GM18870 (cell line): ENCODE measurements at regions not wholly inside any gene's neighbourhood (a gene's known extent, or its start where the extent isn't known, plus 50 kb on each side); places are given as distances from the start of the nearest gene placed in this dataset.

Experiments
- ATAC-seq: cut with Tn5 transposase; IDR thresholded peaks from one replicate; pipeline ENCODE4 v1.9.1; 2021; ENCODE audit warnings: moderate library complexity; ENCODE audit not compliant: unreplicated experiment

GRCh38 chr13:99828123-99828522, 143.4 kb downstream of the ZIC5 start:
- ATAC-seq, result no peak

- ATAC-seq, result no peak
Measured at GRCh38 chr13:99827011-99827772, 144.4 kb downstream of the ZIC5 start.

- no peak for ATAC-seq
Measured at GRCh38 chr13:99823961-99824360, 147.6 kb downstream of the ZIC5 start.

GRCh38 chr13:99822820-99823219, 148.7 kb downstream of the ZIC5 start:
- no peak for ATAC-seq

GRCh38 chr13:99821741-99822140, 149.8 kb downstream of the ZIC5 start:
- ATAC-seq, result no peak

GRCh38 chr13:99819967-99820366, 151.6 kb downstream of the ZIC5 start:
- ATAC-seq, result no peak

- no peak for ATAC-seq
Measured at GRCh38 chr13:99816321-99816720, 155.2 kb downstream of the ZIC5 start.

GRCh38 chr13:99813336-99814095, 158.1 kb downstream of the ZIC5 start:
- ATAC-seq, result no peak

GRCh38 chr13:99812625-99813024, 158.9 kb downstream of the ZIC5 start:
- no peak for ATAC-seq

GRCh38 chr13:99811067-99811700, 160.4 kb downstream of the ZIC5 start:
- no peak for ATAC-seq

- ATAC-seq, result no peak
Measured at GRCh38 chr13:99809926-99810325, 161.6 kb downstream of the ZIC5 start.

- ATAC-seq, result no peak
Measured at GRCh38 chr13:99809496-99809895, 162.1 kb downstream of the ZIC5 start.

GRCh38 chr13:99808786-99809185, 162.8 kb downstream of the ZIC5 start:
- no peak for ATAC-seq

GRCh38 chr13:99806671-99807070, 164.9 kb downstream of the ZIC5 start:
- no peak for ATAC-seq

- ATAC-seq, result no peak
Measured at GRCh38 chr13:99805361-99805760, 166.2 kb downstream of the ZIC5 start.

- ATAC-seq, result no peak
Measured at GRCh38 chr13:99803141-99803540, 168.4 kb downstream of the ZIC5 start.

GRCh38 chr13:99802416-99802815, 169.2 kb downstream of the ZIC5 start:
- no peak for ATAC-seq

- no peak for ATAC-seq
Measured at GRCh38 chr13:99800951-99801350, 170.6 kb downstream of the ZIC5 start.

- no peak for ATAC-seq
Measured at GRCh38 chr13:99800011-99800410, 171.6 kb downstream of the ZIC5 start.

GRCh38 chr13:99798756-99799155, 172.8 kb downstream of the ZIC5 start:
- no peak for ATAC-seq

- ATAC-seq, result no peak
Measured at GRCh38 chr13:99797691-99798090, 173.9 kb downstream of the ZIC5 start.
